GM19035 (cell line): ENCODE measurements at regions not wholly inside any gene's neighbourhood (a gene's known extent, or its start where the extent isn't known, plus 50 kb on each side); places are given as distances from the start of the nearest gene placed in this dataset.

ENCODE experiments used
- ATAC-seq: cut with Tn5 transposase; IDR thresholded peaks from one replicate; pipeline ENCODE4 v1.9.1; 2021; ENCODE audit not compliant: unreplicated experiment

DNA sequence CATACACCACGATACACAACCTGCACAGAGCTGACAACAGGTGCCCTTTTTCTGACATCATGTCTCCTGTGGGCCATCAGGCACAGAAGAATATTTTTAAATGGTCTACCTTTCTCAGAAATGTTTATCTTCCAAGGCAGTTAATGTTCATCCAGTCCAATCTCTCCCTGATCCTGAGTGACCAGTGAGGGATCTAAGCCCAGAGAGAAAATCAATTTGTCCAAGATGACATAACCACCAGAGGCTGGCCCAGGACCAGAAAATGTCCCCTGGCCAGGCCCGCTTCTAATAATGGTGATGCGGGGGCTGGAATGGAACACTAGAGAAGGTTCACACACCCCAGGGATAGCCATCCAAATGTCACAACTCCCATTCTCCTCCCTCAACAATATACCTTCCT, 357.9 kb upstream of the KIF2A start:
- ATAC-seq: no peak

DNA sequence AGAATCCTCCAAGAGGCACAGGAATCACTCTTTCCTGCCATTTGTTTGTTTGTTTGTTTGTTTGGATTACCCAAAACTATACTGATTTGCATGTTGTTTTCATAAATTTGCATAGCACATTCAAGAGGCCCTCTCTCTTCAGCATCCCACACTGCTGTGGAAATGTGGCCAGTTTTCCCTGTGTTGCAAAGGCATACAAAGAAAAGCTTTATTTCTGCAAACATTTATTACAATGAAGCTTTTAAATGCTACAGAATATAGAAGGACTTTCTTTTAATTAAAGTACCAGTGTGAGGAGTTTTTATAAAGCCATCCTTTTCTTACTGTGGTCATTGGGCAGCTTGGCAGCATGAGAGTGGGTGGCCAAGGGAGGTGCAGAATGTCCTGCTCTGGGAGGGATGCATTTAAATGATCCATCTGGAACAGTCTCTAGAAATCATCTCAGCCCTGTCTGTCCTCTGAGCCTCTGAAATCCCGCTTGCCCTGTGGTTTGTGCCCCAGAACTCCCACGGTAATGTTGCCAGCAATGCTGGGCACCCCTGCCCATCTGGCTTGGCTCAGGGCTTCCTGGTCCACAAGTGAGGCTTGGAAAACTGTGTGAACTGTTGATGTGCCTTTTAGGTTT, 356.8 kb upstream of the KIF2A start:
- no peak for ATAC-seq

DNA sequence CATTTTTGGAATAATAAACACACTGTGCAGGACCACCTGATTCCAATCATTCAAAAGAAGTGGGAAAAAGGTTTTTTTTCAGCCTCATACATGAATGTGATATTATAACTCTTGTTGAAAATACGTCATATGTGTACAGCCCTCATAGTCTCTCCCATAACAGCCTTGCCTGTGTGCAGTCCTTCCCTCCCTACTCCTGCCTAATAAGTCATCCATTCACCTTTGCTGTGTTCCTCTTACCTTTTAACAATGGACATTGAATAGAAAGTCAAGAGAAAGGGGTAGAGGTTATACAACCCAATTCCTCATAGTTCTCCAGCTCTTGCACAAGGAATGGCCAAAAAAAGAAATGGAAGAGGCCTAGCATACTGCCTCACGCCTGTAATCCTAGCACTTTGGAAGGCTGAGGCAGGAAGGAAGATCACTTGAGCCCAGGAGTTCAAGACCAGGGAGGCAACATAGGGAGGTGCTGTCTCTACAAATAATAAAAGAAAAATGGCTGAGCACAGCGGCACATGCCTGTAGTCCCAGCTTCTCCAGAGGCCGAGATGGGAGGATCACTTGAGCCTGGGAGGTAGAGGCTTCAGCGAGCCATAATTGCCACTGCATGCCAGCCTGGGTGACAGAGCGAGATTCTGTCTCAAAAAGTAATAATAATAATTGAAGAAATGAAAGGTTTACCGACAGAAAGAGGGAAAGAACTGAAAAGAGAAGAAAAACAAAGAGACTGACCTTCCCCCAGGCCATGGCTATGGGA, 356.1 kb upstream of the KIF2A start:
- ATAC-seq: no peak

DNA sequence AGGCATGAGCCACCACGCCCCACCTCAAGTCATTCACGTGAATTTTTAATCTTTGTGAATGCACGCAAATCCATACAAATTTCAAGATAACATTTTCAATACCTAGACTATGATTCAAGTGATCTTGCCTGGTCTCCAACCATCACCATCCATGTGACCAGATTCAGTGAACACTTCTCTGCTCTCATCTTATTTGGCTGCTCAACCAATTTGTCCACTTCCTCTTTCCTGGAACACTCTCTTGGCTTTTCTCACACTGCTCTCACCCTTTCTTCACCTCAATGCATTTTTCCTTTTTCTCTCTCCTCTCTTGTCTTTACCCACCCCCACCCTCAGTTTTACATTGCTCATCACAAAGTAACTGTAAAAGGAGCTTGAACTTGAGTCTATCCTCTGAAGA, 354.7 kb upstream of the KIF2A start:
- ATAC-seq: no peak

DNA sequence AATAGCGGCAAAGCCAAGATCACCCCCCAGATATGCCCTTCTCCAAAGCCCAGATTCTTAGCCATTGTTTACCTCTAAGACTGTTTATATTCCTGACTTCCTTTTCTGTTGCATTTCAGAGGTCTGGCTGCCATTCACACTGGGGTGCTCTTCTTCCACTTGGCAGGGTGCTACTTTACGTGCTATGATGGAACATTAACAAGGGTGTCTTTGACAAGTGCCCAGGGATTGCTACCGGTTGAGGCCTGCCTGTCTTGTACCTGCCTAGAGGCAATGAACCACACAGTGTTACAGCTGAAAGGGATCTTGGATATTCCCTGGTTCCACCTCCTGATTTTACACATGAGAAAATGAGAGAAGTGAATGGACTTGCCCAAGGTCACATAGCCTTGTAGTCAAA, 352.1 kb upstream of the KIF2A start:
- ATAC-seq: no peak

DNA sequence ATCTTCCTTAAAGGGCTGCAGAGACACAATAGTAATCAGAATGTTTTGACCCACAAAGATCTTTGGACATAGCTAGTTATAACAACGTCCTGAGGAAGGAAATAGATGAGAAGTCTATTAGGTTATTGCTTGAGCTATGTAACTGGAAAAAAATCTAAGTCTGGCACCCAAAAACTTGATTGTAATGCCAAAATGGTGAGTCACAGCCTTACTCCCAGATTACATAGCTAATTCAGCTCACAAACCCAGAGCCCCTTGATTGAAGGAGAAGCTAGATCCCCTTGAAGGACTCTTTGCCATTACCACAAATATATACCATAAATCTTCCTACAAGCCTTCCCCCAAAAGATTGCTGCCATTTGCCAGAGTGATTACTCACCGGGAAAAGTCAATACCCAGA, 341.8 kb upstream of the KIF2A start:
- no peak for ATAC-seq

DNA sequence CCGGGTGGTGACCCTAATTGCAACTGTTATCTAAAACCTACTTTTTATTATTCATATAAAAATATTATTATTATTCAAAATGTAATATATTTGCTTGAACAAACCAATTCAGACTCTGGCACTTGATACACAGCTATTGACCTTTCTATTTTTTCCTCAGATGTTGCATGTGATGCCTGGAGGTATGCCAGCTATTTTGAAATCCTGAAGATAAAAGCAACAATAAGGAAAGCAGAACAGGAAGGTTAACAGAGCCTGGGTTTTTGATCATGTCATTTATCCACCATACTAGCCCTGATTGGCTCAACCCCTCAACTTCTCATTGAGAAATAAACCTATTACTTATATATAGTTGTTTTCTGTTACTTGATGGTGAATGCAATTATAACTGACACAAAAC, 340.9 kb upstream of the KIF2A start:
- ATAC-seq: no peak

DNA sequence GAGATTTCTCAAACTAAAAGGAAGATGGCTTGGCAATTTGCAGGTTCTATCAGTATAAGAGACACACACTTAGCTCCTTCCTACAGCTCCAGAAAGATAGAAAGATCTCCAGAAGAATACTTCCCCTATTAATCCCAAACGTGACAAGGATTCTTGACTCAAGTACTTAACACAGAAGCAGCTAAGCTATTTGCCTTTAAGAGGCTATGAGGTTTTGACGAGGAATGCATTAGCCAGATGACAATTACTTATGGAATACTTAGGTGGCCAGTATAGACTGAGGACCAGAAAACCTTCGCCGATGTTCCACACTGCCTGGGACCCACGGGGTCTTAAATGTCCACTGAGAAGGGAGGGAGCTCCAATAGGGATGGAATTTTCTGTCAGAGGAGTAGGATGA, 340.5 kb upstream of the KIF2A start:
- no peak for ATAC-seq

DNA sequence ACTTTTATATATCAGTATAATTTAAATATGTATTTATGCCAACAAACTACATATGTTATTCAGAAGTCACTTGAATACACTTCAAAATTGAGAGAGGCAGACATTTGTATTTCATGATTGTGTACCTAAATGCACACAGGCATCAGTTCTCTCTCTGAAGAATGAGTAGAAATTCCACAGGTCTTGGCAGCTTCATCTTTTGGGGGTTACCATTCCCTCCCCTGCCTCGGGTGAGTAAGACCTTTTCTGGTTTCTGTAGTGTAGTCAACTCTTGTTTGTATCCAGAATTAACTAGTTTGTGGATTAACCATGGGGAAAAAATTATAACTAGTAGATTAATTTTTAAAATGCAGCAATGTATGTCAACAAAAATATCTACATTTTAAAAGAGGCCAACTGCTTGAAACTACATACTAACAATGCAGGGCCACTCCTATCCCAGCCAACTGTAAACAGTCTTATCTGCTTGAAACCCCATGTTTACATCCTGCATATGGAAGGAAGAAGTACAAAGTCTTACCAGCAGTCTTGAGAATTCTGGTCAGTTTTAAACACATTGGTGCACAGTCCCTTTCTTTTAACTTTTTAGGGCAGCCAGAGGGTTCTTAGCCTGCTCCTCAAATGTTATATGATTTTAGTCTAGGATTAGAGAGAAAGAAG, 339.6 kb upstream of the KIF2A start:
- ATAC-seq: no peak

DNA sequence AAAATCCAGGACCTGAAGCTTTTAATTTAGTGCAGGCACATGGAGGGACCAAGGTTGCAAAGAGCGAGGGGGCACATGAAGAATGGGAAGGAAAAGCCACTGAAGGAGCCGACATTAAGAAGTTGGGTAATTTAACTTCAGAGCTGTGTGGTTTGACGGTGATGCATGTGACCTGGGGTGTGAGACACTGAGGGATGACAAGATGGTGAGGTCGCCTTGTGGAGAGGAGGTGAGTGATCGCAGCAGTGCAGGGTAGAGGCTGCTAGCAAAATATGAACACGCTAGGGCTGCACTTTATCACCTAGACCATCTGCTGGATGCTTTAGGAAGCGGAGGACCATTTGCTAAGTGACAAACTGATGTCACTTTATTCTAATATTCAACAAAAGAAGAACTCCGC, 339.0 kb upstream of the KIF2A start:
- no peak for ATAC-seq

DNA sequence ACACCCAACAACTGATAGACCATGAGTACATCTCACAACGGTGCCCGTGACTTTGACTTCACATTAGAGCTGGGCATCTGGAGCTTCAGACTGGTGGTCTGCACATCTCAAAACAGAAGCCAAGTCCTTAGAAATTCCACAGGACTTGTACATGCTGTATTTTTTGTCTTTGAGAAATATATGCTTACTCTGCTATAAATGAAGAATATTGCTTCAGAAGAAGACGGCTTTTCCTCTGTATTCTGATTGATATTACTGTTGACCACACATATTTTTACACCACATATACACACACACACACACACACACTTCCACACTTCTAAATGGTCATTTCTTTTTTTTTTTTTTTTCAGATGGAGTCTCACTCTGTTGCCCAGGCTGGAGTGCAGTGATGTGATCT, 338.3 kb upstream of the KIF2A start:
- ATAC-seq: no peak

DNA sequence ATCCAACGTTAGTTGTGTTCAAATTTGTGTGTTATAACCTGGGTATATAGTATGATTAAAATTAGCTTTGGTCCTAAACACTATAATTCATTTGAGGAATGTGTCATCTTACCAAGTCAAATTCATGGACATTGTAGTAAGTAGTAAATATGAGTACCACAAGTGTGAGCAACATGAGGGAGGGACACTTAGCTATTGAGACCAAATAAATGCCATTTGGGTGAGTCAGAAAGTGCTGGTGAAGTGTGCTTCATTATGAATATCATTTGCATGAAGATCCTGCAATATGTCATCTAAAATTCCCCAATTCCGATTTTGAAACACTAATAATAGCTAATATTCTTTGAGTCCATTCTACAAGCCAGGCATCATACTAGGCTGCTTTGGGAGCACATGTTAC, 336.7 kb upstream of the KIF2A start:
- no peak for ATAC-seq

DNA sequence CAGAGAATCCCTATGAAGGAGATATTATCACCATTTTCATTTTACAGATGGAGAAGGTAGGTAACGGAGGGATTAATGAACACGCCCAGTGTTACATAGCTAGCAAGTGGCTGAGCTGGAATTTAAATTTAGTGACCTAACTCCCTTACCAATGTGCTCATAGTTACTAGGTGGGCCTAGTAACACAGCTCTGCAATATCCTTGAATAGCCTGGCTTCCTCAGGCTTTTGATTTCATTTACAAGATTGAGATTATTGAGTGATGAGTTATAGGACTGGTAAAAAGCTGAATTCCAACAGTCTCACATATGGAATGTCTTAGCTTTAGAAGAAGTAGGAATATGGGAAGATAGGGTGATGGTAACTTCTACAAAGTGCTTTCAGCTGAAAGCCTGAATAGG, 336.3 kb upstream of the KIF2A start:
- no peak for ATAC-seq

DNA sequence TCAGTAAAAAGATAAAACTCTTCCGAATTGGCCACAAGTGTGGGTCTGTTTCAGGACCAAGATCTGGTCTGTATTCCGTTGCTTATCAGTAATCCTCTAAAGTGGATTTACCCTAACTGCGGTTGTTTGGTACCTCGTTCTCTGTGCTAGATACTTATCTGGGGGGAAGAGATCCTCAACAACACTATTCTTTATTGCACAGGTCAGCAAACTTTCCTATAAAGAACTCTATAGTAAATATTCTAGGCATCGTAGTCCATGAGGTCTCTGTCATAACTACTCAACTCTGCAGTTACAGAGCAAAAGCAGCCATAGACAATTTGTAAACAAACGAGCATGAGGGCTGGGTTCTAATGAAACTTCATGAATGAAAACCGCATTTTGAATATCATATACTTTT, 335.8 kb upstream of the KIF2A start:
- no peak for ATAC-seq

DNA sequence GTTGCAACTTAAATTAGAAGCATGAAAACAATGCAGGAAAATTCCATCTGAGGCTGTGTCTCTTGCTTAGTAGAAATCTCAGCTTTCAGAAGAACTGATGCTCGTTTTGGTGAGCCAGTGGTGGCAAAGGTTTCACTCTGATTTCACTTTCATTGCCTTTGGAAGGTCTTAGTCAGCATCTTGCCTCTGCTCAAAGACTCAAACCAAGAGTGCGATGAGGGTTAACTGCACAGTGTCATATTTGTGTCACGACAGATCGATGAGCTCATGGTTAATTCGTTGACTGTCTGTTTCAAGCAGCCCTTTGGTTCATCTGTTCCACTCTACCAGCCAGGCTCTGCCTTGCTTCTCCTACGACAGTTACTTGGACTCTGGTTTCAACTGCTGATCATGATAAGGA, 331.3 kb upstream of the KIF2A start:
- no peak for ATAC-seq

DNA sequence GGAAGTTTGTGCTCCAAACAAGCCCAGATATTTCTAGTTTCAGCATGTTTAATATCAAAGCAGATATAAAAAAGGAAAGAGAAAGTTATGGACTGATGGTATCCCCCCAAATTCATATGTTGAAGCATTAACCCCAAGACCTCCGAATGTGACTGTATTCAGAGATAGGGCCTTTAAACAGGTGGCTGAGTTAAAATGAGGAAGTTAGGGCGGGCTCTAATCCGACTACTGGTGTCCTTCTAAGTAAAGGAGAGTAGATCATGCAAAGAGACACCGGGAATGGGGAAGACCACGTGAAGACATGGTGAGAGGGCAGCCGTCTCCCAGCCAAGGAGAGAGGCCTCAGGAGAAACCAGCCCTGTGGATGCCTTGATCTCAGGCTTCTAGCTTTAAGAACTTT, 324.1 kb upstream of the KIF2A start:
- ATAC-seq: no peak

DNA sequence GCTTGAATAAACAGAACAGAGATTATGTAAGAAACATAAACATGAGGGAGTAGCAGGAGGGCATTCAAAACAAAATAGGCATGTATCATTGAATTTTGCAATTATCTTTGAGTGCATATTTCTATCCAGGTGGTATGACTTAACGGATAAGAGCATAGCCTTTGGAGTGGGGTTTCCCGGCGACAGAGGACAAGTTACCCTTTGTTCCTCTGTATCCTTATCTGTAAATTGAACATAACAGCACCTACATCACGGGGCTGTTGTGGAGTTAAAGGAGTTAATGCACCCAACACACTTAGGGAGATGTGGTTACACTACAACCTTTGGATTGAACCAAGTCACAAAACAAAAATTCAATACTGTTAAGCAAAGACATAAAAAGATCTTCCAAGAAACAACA, 314.6 kb upstream of the KIF2A start:
- ATAC-seq: no peak

DNA sequence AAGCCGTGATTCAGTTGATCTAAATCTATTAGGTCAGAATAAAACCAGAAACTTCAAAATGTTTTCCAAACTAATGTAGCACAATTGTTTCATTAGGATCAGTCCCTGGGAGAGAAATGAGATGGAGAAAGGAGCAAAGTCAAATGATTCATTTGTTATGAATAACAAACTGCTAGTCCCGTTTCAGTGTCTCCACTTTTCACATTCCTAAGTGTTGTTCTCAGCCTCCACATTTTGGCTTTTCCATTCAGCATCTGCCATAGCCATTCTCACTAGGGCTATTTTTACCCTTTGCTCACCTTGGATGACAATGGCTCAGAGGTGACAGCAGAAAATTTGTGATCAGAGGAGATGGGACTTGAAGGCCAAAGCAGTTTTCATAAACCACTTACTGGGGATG, 314.1 kb upstream of the KIF2A start:
- ATAC-seq: no peak

DNA sequence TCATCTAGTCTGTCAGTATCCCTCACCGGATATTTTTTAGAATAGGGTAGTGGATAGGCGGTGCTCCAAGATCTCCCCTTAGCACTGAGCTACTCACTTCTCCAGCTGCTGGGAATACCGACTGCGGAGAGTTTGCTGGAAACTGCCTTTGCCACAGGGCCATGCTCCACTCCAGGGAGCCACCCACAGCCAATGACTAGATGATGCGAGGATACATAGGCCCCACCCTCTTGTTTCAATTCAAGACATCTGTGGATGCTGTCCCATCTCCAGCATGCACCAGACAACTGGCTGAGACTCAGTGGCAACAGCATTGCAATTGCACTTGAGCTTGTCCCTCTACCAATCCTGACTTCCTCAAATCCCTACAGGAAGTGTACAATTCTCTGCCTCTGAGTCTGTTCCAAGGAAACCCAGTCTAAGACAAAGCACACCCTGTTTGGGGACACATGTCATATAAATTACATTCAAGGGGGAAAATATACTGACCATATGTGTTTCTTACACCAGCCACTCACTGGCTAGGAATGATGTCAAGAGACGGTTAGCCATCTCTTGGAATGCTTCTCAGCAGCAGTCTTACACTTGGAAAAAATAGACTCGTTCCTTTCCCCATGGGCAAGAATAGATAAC, 312.6 kb upstream of the KIF2A start:
- no peak for ATAC-seq

DNA sequence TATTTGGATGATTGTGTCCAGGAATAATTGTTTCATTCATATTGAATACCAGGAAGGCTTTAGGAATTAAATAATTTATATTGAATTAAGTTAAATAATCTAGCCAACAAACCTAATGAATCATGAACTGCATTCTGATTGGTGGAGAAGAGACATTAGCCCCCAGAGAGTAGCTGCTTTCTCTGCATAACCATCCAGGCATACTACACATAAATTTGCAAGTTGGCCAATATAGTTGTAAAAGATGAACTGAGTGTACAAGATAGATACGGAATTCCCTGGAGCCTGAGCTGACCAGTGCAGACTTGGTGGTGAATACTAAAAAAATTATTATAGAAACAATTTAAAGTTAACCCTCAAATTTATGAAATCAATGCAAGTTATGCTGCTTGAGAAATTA, 311.8 kb upstream of the KIF2A start:
- no peak for ATAC-seq

DNA sequence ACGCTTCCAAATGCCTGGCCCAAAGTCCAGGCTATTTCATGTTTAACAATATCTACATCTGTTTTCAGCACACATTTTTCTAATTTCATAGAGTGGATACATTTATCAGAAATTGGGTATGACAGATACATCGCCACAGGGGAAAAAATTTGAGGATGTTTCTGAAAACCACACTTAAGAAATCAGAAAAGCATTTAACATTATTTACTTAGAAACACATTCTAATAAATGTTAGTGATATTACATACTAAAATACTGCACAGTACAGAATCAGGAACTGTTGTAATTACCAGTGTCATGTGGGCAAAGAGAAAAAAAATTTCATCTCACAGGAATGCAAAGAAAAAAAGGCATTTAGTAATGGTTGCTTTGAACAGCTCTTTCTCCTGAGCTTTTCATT, 310.5 kb upstream of the KIF2A start:
- no peak for ATAC-seq

DNA sequence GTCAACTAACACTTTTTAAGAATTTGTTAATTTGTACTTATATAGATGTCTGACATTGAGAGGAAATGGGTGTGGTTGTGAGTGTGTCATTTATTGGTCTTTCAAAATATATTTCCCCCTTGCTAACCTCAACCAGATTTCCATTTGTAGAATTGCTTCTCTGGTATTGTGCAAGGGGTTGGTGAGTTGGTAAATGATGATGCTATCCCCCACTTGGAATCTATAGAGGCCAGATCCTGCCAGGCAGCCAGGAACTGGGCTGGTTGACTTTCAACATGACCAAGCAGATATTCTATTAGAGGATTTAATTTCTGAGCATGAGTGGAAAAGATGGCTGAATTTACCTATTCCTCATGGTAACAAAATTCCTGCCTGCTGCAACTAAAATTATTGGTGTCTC, 306.6 kb upstream of the KIF2A start:
- ATAC-seq: no peak
